GM21723 (cell line): ENCODE measurements at regions not wholly inside any gene's neighbourhood (a gene's known extent, or its start where the extent isn't known, plus 50 kb on each side); places are given as distances from the start of the nearest gene placed in this dataset.
"Not testable (repeated sequence)": the region's sequence is repeated elsewhere in the genome, so short reads cannot be mapped to it uniquely, and the experiment has no call there.

Experiments
- ATAC-seq: cut with Tn5 transposase; IDR thresholded peaks from one replicate; pipeline ENCODE4 v1.9.1; 2021; ENCODE audit warnings: mild to moderate bottlenecking, moderate library complexity; ENCODE audit not compliant: unreplicated experiment

DNA sequence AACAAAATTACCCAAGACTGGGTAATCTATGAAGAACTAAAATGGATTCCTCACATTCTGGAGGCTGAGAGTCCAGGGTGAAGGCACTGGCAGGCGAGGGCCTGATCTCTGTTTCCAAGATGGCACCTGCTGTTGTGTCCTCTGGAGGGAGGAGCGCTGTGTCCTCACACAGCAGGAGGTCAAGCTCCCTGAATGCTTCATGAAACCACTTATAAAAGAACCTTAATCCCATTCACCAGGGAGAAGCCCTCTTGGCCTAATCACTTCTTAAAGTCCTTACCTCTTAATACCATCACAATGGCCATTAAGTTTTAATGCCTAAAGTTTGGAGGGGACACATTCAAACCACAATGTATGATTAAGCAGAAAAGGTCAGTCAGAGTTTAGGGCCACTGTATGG is 172.4 kb downstream of the EMP1 start:
- ATAC-seq, result no peak

DNA sequence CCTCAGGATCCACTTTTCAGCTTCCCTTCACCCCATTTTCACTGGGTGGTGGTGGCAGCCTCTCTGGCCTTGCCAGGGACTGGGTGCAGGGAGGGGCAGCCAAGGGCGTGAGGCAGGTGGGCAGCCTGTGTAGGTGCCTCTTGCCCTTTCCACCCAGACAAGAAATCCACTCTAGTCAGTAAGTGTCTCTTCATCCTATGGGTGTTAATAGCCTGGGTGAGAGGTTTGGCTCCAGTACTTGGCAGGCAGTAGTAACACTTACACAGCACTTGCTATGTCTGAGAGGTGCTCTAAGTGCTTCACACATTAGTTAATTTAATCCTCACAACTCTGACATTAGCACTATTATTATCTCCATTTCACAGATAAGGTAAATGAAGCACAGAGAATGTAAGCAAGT is 171.9 kb downstream of the EMP1 start:
- ATAC-seq, result no peak

DNA sequence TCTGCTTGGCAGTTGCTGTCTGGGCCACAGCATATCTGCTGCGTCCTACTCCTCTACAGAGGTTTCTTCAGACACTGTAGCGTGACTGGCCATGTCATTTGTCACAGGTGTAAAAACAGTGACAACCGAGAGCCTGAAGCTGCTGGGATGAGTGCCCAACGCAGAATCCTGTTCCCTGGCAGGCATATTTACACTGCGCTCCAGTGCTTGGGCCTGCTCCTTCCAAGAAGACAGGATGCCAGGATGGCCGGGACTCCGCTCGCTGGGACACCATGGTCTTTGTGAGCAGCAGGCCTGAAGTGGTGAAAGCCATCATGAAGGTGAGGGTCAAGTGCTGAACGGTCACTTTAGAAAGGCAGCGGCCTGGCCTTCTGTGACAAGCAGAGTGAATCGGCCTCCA is 171.4 kb downstream of the EMP1 start:
- ATAC-seq, result no peak

DNA sequence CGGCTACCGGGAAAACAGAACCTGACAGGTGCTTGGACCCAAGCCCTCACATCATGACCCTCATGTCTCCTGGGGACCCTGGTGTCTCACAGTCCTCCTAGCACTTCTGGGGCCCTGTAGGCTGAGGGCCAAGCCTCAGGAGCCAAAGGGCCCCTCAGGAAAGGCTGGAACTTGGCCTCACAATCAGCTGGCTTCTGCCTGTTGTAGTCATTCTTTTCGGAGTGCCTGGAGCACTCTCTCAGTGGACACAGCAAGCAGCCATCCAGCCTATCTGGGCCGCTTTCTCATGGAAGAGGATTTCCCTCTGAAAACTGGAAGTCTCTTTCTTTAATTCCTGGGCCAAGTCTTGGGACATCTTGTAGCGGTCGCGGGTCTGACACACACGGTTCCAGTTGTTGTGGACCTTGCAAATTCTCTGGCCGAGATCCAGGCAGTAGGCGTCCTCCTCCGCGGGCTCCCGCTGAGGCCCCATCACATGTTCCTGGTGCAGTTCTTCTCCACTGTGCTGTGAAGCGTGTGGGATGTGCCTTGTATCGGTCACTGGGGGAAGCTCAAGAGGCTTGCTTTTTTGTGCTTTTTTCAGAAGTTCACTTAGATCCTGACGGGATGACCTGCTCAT is 169.3 kb downstream of the EMP1 start:
- ATAC-seq, result no peak

DNA sequence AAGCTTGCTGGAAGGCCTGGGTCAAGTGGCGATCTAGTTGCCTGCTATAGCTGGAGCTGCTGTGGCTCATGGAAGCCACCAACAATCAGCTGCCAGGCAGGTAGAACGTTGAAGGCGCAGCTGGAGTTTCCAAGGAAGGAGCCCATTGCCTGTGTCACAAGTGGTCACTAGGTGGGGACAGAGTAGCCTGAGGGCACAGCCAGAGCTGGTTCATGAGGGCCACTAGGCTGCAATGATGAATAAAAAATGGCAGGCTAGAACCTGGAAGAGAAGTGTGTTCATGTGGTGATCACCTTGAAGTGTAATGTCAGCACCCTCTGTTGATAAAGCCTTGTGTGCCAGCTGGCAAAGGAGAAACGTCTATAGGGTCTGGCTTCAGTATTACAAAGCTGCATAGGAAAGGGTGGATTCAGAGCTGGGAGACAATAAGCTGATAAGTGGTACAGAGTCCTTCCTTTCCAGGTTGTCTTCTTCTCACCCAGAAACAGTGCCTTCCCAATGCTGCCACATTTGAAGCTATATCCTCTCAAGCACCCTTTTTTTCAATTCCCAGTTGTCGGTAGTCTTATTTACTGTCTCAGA is 165.8 kb downstream of the EMP1 start:
- ATAC-seq, result peak; percentile 96

DNA sequence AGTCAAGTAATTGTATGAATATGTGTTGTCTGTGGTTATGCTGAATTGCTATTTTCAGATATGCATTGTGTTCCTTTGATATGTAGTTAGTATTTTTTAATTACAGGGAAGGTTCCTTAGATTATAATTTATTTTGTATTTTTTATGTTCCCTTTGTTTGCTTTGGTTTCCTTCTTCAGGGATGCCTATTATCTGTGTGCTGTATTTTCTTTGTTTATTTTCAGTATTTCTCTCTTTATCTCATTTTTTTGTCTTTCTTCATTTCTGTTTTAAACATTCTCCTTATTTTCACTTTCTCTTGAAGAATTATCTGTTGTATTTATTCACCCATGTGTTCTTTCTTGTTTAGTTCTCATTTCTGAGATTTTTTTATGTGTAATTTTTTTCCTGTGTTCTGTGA is 163.1 kb downstream of the EMP1 start:
- no peak for ATAC-seq

- no peak for ATAC-seq
These were observed 161.9 kb downstream of the EMP1 start for GRCh38 chr12:13358391-13358905.

- ATAC-seq, result no peak
These were observed 154.4 kb downstream of the EMP1 start for GRCh38 chr12:13350946-13351345.

- ATAC-seq, result no peak
These were observed 153.9 kb downstream of the EMP1 start for GRCh38 chr12:13350381-13350780.

DNA sequence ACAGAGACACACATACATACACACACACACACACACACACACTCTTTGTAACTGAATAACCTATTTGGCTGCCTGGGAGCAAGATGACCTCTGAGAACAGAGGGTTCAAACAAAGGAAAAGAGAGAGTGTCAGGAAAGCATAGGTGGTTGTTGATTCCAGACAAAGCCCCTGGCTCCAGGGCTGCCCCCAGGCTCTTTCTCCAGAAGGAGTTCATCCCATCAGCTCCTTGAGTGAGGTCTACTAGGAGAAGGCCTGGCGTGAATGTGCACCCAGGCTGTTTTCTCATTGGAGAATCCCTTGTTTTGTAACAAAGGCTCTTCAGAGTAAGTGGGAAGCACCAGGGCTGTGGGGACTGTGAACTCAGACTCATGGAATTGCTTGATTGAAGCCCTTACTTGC is 151.9 kb downstream of the EMP1 start:
- ATAC-seq, result no peak

DNA sequence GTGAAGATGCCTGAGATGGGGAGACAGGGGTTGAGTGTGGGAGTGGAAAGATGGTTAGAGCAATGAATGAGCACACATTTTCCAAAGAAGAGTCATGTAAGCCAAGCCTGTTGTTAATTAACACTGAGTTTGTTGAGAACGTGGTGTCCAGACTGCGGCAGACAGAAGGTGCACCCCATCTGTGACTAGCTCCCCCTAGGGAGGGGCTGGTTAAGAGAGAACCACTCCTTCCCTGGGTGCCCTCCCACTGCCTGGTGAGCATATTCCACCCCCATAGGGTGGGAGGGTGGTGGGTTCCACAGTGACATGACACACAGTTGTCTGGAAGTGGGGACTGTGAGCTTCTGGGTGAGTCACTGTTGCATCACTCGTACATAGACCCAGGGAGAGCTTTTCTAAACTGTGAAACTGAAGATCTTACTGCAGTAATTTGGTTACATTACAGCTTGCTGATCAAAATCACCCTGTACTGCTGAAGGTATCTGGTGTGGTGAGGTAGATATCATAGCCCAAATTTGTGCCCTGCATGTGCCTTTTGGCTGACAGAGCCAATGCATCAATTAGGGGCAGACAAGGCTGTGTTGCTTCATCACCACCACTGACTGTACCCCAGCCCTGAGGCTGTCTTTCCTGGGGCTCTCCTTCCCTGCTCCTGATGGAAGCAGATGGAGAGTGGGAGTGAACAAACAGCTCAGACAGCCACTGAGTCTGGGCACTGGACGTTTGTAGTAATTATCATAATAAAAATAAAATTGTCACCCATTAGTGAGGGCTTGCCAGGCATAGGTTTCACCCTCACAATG is 150.9 kb downstream of the EMP1 start:
- no peak for ATAC-seq

DNA sequence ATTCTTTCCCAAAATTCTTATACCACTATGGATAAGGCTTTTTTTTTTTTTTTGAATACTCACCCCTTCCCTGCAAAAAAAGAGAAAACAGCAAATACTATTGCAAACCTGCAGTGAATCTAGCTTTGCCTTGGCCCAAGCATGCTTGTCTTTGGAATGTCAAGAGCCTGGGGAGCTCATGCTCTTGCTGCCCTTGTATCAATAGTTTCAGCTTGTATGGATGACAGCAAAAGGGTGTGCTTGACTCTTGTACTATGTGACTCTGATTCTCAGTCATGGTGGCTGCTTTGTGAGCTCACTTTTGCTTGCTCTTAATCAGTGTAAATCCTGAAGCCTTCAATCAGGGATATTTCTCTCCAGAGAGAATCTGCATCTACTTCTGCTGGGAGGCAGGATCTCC is 149.2 kb downstream of the EMP1 start:
- ATAC-seq, result no peak

GRCh38 chr12:13343375-13343774 is 146.8 kb downstream of the EMP1 start:
- ATAC-seq, result no peak

DNA sequence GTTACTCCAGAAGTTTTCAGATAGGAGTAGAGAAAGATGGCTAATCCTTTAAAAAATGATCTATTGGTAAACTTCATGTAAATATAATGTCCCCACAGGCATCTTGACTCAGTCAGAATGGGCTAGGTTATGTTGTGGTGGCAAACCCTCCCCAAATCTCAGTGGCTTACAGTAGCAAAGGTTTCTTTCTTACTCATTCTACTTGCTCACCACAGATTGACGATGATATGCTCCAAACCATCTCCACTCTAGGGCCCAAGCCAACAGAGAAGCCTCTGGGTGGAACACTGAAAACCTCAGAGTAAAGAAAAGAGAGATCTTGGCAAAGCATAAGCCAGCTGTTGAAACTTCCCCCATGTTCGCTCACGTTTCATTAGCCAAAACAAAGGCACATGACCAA is 146.4 kb downstream of the EMP1 start:
- no peak for ATAC-seq

DNA sequence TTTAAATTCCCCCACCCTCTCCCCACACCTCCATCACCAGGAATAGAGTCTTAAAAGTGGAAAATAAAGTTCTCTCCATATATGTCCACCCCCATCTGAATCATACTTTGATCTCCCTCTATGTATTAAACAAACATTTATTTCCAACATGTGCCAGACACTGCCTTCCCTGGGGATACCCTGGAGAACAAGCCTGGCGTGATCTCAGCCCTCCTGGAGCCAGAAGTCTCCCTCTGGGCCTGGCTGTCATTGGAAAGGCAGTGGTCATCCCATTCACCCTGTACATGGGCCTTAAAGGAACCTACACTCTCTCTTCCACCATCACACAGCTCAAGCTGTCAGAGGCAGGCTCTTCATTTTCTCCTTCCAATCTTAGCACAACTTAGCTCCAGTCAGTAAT is 143.6 kb downstream of the EMP1 start:
- ATAC-seq, result no peak

DNA sequence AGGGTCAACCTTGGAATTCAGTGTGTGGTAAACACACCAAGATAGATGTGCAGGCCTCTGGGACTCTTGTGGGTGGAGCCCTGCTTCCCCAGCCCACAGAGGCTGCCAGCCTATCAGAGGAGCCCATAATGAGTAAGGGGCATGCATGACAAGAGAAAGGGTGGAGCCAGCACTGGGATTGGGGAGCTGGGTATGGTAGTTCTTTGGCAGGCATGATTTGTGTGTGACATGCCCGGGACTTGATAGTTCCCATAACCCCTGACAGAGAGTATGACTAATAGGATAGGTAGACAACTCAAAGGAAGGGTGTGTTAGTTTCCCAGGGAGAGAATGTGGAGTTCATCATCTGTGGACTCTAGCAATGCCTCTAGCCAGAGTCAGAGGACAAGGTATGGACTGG is 143.0 kb downstream of the EMP1 start:
- no peak for ATAC-seq

GRCh38 chr12:13339091-13339490 is 142.6 kb downstream of the EMP1 start:
- no peak for ATAC-seq

- no peak for ATAC-seq
These were observed 141.3 kb downstream of the EMP1 start for GRCh38 chr12:13337791-13338190.

GRCh38 chr12:13336216-13336615 is 139.7 kb downstream of the EMP1 start:
- ATAC-seq, result no peak

DNA sequence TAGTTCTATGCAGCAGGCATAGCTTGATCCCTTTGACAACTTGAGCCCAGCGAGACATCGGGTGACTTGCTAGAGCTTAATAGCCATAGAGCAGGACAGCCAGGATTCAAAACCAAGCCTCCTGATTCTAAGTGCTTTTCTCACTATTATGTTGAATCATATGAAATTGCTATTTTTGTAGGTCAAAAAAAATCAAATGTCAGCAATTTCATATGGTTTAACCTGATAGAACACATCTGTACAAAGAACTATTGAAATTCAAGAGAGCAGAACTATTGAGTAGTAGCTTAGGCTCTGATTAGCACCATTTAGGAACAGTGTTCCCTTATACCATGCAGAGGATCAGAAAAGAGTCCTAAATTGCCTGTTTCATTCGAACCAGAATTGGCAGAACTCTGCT is 132.0 kb downstream of the EMP1 start:
- ATAC-seq, result no peak

GRCh38 chr12:13326076-13326475 is 129.6 kb downstream of the EMP1 start:
- ATAC-seq, result no peak

GRCh38 chr12:13325037-13325436 is 128.5 kb downstream of the EMP1 start:
- not testable (repeated sequence) for ATAC-seq
